GM19238 (cell line): ENCODE measurements at regions not wholly inside any gene's neighbourhood (a gene's known extent, or its start where the extent isn't known, plus 50 kb on each side); places are given as distances from the start of the nearest gene placed in this dataset.
"Not testable (repeated sequence)": the region's sequence is repeated elsewhere in the genome, so short reads cannot be mapped to it uniquely, and the experiment has no call there.

Source experiments
- DNase-seq: peaks from one replicate; pipeline ENCODE4 v3.0.0; 2011; ENCODE audit warnings: low spot score; ENCODE audit not compliant: insufficient read length

DNA sequence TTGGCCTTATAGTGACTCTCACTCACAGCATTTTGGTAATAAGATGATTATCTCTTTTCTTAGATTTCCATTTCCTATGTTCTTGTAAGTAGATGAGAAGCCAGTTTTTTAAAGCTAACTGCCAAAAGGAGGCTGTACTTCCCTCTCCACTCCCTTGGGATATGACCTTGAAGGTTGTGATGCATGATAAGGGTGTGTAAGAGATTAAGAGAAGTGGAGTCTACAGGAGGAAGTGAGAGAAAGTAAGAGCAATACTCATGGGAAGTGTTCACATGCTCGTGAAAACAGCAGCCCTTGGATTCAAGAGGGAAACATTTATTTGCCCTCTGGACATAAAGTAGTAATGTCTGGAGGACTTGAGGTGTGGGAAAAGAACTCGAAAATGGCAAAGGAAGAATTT, 171.5 kb downstream of the EVA1A start:
- no peak for DNase-seq

DNA sequence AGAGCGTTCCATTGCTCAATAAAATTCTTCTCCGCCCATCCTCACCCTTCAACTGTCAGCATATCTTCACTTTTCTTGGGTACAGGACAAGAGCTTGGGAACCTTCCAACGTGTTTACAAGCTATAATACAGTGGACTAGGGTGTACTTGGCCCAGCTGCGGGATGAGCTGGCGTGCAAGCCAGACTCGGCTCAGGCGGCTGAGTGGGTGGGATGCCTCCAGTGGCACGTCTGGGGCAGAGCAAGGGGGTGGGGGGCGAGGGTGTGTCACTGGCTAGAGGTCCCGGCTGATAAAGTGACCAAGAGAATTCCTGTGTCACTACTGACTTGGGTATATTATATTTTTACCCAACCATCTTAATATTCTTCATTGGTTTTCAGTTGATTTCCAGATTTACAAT, 179.7 kb downstream of the EVA1A start:
- no peak for DNase-seq

DNA sequence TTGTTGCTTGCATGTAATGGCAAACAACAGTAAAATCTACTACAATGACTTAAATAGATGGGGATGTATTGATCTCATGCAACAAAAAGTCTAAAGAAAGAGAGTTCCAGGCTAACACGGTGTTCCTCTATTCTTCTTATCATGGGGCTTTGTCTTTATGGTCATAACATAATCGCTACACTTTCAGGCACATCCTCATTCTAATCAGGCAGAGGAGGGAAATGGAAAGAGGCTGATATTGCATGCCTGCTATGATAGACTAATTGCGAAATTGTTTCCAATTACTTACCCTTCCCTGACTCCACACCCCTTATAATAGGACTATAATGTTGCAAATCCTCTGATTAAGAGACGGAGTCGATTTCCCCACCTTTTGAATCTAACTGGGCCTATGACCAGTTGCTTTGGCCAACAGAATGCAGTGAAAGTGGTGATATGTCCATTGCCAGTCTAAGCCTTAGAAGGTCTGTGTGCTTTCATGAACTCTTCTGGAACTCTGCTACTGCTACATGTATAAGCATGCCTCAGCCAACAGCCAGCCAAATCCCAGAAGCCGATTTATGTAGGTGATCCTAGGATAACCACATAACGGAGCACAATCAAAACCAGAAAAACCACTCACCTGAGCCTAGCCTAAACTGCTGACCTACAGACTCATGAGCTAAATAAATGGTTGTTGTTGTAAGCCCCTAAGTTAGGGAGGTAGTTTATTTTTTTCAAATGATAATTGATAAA, 180.3 kb upstream of the TACR1 start:
- DNase-seq = no peak

DNA sequence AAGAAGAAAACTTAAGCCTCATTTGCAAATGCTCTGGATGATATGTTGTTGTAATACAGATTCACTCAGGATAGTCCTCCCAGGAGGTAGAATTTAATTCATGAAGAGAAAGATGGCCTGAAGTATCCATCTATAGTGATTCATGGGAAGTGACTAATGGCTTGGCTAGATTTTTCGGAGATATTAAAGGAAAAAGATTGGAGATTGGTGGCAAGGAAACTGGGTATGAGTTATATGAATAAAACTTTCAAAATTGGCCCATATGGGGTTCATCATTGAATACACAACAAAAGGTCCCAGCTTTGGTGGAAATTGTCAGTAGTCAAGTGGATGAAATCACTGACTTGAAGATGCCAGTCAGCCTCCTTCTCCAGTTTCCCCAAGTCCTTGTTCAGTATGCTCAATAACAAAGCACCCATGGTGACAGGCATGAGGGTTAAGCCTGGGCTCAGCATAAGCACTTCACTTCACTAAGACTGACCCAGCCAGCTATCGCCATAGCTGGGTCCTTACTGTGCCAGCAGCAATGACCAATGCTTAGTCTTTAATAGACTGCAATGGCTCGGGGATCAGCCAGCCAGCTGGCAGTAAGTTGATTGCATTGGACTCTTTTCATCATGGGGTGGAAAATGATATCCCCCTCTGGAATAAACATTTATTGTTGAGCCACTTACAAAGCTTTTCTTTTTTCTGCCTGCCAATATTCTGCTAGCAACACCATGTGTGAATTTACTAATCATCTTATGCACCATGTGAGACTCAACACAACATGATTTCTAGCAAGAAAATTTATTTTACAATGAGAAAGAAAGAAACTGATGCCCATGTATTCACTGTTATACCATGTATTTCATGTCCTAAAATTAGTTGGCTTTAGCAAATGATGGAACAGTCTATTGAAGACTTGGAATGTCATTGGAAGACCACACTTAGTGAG, 176.6 kb upstream of the TACR1 start:
- DNase-seq = no peak

DNA sequence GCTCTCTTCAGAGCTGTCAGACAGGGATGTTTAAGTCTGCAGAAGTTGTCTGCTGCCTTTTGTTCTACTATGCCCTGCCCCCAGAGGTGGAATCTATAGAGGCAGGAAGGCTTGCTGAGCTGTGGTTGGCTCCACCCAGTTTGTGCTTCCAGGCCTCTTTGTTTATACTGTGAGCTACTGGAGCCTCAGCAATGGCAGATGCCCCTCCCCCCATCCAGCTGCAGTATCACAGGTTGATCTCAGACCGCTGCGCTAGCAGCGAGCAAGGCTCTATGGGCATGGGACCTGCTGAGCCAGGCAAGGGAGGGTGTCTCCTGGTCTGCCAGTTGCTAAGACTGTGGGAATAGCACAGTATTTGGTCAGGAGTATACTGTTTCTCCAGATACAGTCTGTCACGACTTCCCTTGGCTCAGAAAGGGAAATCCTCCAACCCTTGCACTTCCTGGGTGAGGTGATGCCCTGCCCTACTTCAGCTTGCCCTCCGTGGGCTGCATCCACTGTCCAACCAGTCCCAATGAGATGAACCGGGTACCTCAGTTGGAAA, 175.2 kb upstream of the TACR1 start:
- not testable (repeated sequence) for DNase-seq

DNA sequence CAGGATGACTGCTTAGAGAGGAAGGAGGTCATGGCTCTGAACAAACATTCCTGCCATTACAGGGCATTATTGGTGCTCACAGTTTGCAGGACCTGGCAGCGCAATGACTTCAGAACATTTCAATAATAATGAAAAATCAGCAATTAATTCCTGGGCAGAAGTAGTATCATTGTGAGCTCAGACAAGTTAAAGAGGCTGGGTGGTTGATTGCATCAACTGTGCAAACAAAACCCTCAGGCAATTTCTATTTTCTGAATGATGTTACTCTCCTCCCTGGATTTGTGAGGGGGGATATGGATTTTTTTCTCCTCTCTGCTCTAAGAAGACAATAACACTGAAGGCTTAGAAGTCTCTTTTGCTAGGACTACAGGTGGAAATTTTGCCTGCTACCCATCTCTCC, 168.1 kb upstream of the TACR1 start:
- DNase-seq = no peak

DNA sequence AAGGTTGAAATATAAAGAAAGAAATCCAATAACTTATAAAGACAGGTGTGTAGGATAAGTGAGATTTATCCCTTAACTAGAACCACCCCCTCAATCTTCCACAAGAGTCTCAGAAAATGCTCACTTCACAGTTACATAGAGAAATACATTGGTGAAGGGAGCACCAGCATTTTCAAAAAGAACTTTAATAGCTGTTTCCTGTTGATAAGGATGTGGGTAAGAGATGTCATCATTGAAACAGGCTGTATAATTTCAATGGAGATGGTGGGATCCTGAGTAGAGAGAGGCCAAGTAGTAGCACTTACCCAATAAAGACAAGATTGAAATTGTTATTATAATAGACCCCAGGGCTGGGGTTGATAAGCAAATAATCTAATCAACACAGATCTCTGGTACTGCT, 162.2 kb upstream of the TACR1 start:
- DNase-seq = no peak

DNA sequence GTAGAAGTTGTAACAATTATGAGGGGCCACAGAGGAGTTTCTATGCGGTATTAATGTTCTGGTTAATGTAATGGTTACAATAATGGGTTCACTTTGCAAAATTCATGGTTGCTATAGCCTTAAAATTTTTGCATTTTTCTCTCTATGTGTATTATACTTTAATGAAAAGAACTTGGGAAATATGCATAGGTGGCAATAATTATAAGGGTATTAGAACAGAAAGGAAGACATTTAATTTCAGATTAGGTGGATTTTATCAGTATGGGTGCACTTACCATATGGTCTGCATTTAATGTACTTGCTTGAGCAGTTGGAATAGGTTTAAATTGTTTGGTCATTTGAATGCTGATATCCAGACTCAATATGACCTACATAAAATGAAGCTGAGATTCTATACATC, 161.6 kb upstream of the TACR1 start:
- DNase-seq = no peak

DNA sequence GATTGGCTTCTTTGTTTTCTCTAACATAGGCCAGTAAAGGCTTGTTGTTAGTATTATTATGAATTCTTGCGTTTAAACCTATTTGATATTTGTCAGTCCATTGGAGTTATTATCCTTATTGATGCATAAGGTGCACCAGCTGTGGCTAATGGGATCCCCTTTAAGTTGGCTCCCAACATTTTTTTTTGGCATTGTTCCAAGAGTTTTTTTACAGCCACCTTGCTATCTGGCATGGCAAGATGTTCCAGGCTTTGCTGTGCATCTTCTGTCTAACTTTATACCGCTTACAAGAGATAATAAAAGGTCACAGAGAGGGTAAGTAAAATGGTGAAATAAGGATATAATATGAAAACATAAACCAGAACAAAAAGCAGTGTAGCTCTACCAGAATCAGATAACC, 157.5 kb upstream of the TACR1 start:
- no peak for DNase-seq

DNA sequence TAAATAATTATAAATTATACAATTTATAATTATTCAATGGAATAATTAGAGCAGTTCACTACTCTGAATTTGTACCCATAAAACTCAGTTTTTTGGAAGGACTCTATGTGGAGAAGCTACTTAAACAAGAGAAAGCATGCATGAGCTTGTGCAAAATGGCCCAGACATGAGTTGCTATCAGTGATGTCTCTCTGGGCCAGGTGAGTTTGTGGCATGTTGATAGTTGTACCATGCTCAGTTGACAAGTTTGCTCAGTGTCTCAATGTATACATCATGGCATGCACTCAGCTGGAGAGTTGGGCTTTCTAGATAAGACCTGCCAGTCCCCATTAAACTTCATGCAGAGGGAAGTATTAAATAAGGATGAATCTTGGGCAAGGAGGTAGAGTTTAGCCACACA, 153.8 kb upstream of the TACR1 start:
- no peak for DNase-seq

DNA sequence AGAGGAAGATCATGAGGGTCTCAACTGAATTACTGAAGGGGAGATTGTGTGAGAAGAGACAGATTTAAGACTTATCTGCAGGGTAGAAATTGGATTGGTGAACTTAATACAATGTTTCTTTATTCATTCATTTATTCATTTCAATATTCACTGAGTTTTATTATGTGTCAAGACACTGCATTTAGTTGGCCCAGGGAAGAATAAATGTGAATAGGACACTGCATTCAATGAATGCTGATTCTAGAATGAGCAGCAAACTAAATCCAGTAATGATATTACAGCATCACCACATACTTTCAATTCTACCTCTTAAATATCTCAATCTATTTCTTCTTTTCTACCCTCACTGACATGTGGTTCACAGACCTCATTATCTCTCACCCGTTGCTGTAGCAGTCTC, 149.0 kb upstream of the TACR1 start:
- no peak for DNase-seq

DNA sequence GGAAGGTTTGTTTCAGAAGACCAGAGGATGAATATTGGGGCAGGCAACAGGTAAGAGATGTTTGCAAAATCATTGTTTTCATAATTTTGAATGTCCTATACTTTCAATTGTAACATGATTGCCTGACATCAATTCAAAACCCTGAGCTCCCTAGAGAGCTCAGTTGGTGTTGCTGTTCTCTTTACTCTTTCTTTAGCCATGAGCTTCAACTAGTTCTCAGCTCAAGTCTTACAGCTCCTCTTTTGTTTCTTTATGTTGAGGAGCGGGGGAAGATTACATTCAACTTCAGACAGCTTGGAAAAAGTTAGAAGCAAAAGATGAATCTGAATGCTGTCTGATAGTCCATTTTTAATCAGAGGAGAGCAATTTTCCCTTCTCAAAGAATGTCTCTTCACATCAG, 144.8 kb upstream of the TACR1 start:
- no peak for DNase-seq

DNA sequence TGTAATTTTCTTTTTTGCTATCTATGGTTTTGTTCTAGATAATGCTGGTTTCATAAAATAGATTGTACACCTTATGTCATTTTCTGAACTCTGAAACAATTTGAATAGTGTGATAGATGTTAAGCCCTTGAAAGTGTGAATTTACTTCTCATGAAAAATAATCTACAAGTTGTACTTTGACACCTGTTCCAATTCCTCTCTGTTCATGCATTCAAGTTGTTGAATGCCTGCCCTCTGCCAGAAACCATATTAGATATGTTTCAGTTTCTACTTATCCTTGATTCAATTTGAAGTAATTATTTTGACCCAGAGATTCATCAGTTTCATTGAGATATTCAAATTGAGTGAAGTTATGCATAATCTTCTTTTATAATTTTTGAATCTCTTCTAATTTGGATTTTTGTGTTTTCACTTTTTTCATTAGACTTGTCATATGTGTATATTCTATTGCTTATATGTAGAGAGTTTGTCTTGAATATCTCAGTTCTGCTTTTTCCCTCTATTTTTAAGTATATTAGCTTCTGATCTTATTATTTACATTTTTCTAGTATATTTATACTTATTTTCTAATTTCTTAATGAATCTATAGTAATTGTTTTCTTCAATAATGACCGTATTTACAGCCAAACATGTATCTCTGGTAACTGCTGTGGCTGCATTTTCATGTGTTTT, 143.3 kb upstream of the TACR1 start:
- no peak for DNase-seq

DNA sequence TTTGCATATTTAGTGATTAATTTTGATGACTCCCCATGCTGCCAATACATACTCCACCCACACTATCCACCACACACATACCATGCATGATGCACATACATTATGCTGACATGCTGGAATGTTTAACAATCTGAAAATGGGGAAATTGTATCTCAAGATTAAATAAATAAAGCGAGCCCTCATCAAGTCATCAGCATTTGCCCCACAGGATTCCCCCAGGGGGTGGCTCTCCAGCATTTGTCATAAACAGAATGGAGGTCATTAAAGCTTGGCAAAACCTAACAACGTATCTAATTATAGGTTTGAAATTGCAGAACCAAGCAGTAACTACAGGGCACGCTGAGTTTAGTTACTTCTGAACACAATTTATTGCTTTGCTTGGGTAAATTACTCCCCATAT, 141.2 kb upstream of the TACR1 start:
- DNase-seq = no peak

DNA sequence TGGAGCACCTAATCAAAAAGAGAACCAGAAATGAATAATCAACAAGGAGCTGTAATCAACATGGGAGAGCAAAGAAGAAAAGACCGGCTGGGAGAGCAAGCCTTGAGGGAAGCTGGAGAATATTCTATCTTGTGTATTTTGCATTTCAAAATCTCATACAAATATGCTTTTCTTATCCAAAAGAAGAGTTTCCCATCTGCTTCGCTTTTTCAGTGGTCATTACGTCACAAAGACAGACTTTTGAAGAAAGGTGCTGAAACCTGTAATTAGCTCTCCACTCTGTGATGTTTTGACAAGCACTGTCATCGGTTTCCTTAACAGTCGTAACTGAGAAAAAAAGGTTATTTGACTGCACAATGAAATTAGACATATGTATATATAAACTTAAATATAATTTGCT, 139.1 kb upstream of the TACR1 start:
- DNase-seq = no peak

DNA sequence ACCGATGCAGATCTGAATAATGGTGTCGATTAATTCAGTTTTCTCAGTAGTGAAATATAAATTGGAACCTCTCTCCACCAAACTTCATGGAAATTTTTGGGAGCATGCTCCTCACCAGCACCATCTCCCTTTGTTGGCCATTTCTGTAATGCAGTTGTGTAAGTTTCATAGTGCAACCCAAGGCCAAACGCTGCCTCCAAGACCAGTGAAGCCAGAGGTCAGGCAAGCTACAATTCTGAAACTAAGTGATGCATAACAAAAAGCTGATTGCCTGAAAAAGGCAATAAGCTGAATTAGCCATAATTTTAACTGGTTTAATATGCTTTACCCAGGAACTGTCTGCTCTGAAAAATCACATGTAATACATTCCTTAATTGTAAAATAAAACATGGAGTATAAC, 138.3 kb upstream of the TACR1 start:
- no peak for DNase-seq

DNA sequence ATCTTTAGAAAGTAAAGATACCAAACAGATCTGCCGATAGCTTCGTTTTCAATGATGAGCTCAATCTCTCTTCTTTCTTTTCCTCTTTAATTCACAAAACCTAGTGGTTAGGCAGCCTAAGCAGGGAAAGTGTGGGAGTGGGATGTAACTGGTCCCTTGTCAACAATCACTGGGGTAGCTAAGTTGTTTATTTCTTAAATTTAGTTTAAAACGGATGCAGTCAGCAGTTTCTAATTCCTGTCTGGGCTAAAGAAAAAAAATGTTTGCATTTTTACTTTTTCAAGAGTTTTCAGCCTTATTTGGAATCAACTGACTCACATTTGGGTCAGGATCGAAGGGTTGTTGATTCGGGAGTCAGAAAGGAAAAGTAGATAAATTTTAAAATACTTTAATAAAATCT, 137.7 kb upstream of the TACR1 start:
- DNase-seq = no peak

DNA sequence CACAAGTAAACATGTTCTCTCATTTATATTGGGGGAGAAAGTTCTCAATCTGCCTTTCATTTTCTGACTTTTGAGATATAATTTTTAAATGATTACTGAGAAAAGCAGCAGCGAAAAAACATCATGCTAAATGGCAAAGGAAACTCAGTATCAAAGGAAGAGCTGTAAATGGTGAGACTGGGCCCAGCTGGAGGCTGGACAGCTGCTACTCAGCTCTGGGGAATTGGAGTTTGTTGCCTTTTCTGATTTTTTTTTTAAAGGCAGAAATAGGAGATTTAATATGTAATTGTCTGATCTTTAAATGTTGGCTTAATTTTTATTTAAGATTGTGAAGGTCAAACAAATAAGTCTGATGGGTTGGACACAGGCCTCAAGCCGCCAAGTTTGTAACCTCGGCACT, 137.1 kb upstream of the TACR1 start:
- DNase-seq = no peak

DNA sequence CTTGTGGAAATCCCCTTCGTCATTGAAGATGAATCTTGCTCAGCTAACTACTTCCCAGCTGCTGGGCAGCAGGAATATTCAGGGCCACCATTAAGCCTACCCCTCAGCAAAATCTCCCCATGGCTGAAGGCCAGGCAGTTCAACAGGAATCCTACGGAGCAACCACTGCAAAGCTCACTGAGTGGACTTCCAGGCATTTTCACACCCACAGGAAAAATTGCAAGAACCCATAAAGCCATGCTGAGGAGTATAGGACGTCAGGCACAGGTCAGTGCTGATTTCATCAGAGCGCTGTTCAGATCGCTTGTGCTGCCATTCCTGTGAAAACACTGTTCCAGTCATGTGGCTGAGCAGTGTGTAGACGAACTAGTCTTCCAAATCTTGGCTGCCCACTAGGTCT, 134.8 kb upstream of the TACR1 start:
- no peak for DNase-seq

DNA sequence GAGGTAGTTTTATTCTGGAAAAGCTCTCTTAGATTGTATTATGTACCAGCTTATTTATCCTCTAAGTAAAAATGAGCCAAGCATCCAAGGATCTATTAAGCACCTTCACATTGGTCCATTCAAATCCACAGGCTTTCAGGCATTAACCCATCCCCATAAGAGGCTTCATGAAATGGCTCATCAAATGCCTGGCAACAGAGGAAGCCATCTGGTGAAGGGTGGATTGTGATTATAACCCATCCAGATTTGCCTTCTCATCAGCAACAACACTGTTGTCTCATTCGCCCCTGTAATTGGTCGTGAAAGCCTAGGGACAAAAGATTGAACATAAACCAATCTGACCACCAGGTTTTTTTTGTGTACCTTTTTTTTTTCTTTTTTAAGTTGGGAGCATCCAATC, 134.3 kb upstream of the TACR1 start:
- no peak for DNase-seq

DNA sequence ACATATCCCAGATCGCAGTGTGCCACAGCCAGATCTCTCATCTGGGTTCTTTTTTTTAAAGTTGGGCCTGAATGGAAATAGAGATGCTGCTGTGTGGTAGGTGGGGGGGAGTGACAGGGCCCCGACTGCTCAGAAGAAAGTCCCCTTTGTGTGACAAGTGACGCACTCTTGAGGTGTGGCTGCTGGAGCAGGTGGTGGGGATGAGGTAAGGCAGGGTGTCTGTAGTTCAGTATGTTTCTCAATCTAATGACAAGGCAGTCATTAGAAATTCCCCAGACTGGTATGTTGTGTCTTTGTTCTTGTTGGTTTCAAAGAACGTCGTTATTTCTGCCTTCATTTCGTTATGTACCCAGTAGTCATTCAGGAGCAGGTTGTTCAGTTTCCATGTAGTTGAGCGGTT, 128.8 kb upstream of the TACR1 start:
- DNase-seq = no peak

DNA sequence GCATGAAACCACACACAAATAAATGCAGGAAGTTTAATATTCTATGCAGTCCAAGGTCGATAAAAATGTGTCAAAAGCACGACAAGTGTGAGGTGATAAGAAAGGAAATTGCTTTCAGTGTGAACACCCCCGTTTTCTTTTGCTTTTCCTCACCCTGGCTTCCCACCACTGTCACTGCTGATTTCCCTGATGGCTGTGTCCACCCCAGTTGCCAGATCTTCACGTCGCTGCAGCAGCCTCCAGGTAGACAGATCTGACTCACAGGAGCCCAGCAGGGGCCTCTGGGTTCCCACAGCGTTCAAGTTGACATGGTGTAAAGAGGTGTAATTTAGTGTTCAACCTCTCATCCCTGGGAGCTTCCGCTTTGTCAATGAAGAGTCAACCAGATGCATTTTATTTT, 128.0 kb upstream of the TACR1 start:
- DNase-seq = no peak
